ENCODE measurements at regions not wholly inside any gene's neighbourhood (a gene's known extent, or its start where the extent isn't known, plus 50 kb on each side); places are given as distances from the start of the nearest gene placed in this dataset.

GRCh38 chr9:81461196-81461595, 228.2 kb downstream of the TLE1 start:
- no peak overlapping the region for H3K27ac Mint-ChIP-seq
- H3K27me3 Mint-ChIP-seq: peaks cover 8% of the 10 kb centered on the region
- H3K4me1 Mint-ChIP-seq (ENCODE audit: low read depth): peaks cover 4% of the 10 kb centered on the region
- no peaks in the 10 kb centered on the region for H3K9me3 Mint-ChIP-seq (ENCODE audit: low read depth)
- H3K4me3 Mint-ChIP-seq (ENCODE audit: low read depth): no peak overlapping the region
- DNase-seq (ENCODE audit: low spot score, unreplicated experiment): no peak
- no peaks in the 10 kb centered on the region for H3K36me3 Mint-ChIP-seq (ENCODE audit: insufficient read depth)
- TF ChIP-seq, protein P1, sequence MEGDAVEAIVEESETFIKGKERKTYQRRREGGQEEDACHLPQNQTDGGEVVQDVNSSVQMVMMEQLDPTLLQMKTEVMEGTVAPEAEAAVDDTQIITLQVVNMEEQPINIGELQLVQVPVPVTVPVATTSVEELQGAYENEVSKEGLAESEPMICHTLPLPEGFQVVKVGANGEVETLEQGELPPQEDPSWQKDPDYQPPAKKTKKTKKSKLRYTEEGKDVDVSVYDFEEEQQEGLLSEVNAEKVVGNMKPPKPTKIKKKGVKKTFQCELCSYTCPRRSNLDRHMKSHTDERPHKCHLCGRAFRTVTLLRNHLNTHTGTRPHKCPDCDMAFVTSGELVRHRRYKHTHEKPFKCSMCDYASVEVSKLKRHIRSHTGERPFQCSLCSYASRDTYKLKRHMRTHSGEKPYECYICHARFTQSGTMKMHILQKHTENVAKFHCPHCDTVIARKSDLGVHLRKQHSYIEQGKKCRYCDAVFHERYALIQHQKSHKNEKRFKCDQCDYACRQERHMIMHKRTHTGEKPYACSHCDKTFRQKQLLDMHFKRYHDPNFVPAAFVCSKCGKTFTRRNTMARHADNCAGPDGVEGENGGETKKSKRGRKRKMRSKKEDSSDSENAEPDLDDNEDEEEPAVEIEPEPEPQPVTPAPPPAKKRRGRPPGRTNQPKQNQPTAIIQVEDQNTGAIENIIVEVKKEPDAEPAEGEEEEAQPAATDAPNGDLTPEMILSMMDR (IDR thresholded peaks at IDR 0.05; ENCODE audit: unreplicated experiment): no peak

- no peak overlapping the region for H3K4me3 Mint-ChIP-seq (ENCODE audit: low read depth)
- H3K36me3 Mint-ChIP-seq (ENCODE audit: insufficient read depth): no peaks in the 10 kb centered on the region
- TF ChIP-seq, protein P1 (IDR thresholded peaks at IDR 0.05; ENCODE audit: unreplicated experiment): no peak
- no peak for DNase-seq (ENCODE audit: low spot score, unreplicated experiment)
- H3K9me3 Mint-ChIP-seq (ENCODE audit: low read depth): no peaks in the 10 kb centered on the region
- H3K4me1 Mint-ChIP-seq (ENCODE audit: low read depth): peaks cover 4% of the 10 kb centered on the region
- H3K27me3 Mint-ChIP-seq: peaks cover 8% of the 10 kb centered on the region
- no peak overlapping the region for H3K27ac Mint-ChIP-seq
Measured at GRCh38 chr9:81460693-81461092, 228.7 kb downstream of the TLE1 start.

- H3K27ac Mint-ChIP-seq: no peak overlapping the region
- H3K27me3 Mint-ChIP-seq: peaks cover 7% of the 10 kb centered on the region
- H3K4me3 Mint-ChIP-seq (ENCODE audit: low read depth): no peak overlapping the region
- no peaks in the 10 kb centered on the region for H3K9me3 Mint-ChIP-seq (ENCODE audit: low read depth)
- TF ChIP-seq, protein P1 (IDR thresholded peaks at IDR 0.05; ENCODE audit: unreplicated experiment): no peak
- peaks cover 6% of the 10 kb centered on the region for H3K4me1 Mint-ChIP-seq (ENCODE audit: low read depth)
- no peaks in the 10 kb centered on the region for H3K36me3 Mint-ChIP-seq (ENCODE audit: insufficient read depth)
- no peak for DNase-seq (ENCODE audit: low spot score, unreplicated experiment)
Measured at GRCh38 chr9:81459591-81459990, 229.8 kb downstream of the TLE1 start.

DNA sequence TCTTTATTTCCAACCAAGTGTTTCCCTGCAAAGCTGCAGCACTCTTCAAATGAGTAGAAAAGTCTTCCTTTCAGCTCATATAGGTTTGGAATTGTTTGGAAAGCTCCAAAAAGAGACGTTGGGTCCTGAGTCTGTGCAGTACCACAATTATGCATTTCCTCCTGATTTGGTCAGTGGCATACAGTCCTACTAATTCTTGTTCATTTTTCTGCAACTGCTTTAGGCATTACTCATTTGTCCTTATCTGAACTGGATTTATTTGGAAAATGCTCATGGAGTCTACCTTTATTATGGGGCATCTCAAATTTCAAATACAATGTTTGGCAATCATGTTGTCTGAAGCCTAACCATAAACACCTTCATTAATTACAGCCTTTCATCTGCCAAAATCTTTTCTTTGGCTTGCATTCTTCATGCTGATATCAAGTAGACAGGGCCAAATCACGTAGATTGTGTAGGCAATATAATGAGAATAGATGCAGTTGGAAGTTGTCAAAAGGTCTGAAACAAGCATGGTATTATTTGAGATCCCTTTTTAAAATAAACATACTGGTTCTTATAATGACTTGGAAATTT, 232.8 kb downstream of the TLE1 start:
- Mint-ChIP-seq H3K36me3 (ENCODE audit: insufficient read depth) (no peaks in the 10 kb centered on the region), H3K9me3 (ENCODE audit: low read depth) (no peaks in the 10 kb centered on the region), H3K4me3 (ENCODE audit: low read depth) (no peak overlapping the region), H3K27me3 (peaks cover 10% of the 10 kb centered on the region), H3K4me1 (ENCODE audit: low read depth) (peaks cover 17% of the 10 kb centered on the region), H3K27ac (no peak overlapping the region)
- TF ChIP-seq, protein P1 (IDR thresholded peaks at IDR 0.05; ENCODE audit: unreplicated experiment): no peak
- DNase-seq (ENCODE audit: low spot score, unreplicated experiment): no peak

DNA sequence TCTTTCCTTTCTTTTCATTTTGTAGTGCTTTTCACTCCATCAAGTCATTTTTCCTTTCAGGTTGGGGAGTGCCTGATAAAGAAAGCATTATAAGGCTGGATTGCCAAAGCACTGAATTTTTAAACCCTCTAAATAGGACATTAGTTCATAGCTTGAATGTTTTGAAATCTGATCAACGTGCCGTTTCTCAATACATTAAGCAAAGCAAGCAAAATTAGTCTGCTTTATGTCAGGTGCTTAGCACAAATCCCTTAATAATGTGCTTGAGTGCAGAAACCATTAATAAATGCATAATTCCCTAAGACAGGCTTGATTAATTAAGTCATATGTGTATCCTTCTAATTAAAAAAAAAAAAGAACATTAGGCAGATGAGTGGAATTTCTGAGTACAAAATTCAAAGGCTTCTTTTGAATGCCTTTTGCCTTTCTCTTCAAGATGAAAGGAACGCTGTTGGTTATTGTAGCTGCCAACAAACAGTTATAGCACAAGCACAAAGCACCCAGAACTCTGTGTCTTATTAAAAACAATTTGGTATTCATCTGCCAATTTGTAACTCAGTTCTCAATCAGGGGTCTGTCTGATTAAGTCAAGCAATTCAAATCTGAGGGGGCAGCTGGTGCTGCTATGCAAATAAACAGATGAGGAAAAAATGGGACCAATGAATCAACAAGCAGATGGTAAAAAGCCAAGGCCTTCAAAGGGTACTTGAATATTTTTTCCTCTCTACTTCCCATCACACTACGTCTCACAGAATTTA, 233.7 kb downstream of the TLE1 start:
- Mint-ChIP-seq H3K9me3 (ENCODE audit: low read depth) (no peaks in the 10 kb centered on the region), H3K4me3 (ENCODE audit: low read depth) (no peak overlapping the region), H3K36me3 (ENCODE audit: insufficient read depth) (no peaks in the 10 kb centered on the region), H3K27ac (no peak overlapping the region), H3K27me3 (peaks cover 10% of the 10 kb centered on the region), H3K4me1 (ENCODE audit: low read depth) (peaks cover 17% of the 10 kb centered on the region)
- TF ChIP-seq, protein P1 (IDR thresholded peaks at IDR 0.05; ENCODE audit: unreplicated experiment): no peak
- no peak for DNase-seq (ENCODE audit: low spot score, unreplicated experiment)

All from progenitor cell of endocrine pancreas (in vitro differentiated cells).